WTC11 (cell line): ENCODE measurements at regions not wholly inside any gene's neighbourhood (a gene's known extent, or its start where the extent isn't known, plus 50 kb on each side); places are given as distances from the start of the nearest gene placed in this dataset.

Experiments
- ATAC-seq: fragments of 200-7000 bp; cut with Tn5 transposase; 2 replicates; pipeline ENCODE4 v1.10.0; 2021; ENCODE audit warnings: mild to moderate bottlenecking, moderate library complexity
- CTCF ChIA-PET: fragments of 300-600 bp; sonication (Branson Sonifier 250); formaldehyde crosslinking; loops from one replicate; lab custom pipeline; 2021; ENCODE audit warnings: antibody characterized with exemption; lab: Charles Lee
- POLR2A ChIA-PET: fragments of 350-600 bp; sonication (Branson Sonifier 250); formaldehyde crosslinking; loops from one replicate; lab custom pipeline; 2021; ENCODE audit warnings: antibody characterized with exemption; lab: Charles Lee
- DNase-seq: peaks from one replicate; pipeline ENCODE4 v3.0.0; 2021; ENCODE audit warnings: low spot score
- H3K27ac Mint-ChIP-seq: 2 replicates; pipeline ENCODE4 v1.8.0; 2021; ENCODE audit warnings: mixed read lengths
- H3K27me3 Mint-ChIP-seq: 2 replicates; pipeline ENCODE4 v1.8.0; 2021; ENCODE audit warnings: low read depth, mild to moderate bottlenecking, moderate library complexity, mixed read lengths
- H3K36me3 Mint-ChIP-seq: 2 replicates; pipeline ENCODE4 v1.8.0; 2021; ENCODE audit warnings: mixed read lengths
- H3K4me1 Mint-ChIP-seq: 2 replicates; pipeline ENCODE4 v1.8.0; 2022; ENCODE audit warnings: mixed read lengths
- H3K4me3 Mint-ChIP-seq: 2 replicates; pipeline ENCODE4 v1.8.0; 2021; ENCODE audit warnings: mild to moderate bottlenecking, moderate library complexity, mixed read lengths
- H3K9me3 Mint-ChIP-seq: 2 replicates; pipeline ENCODE4 v1.8.0; 2021; ENCODE audit warnings: mixed read lengths
- ATF2 ChIP-seq: sonication (generic); formaldehyde crosslinking; IDR thresholded peaks from 2 replicates; pipeline ENCODE4 v1.8.1; 2022; ENCODE audit warnings: low read depth, missing genetic modification reagents, borderline replicate concordance
- ATF6 ChIP-seq: sonication (generic); formaldehyde crosslinking; IDR thresholded peaks from 2 replicates; pipeline ENCODE4 v1.8.1; 2023; ENCODE audit warnings: mild to moderate bottlenecking, missing genetic modification reagents
- CDX4 ChIP-seq: fragments of 250-450 bp; sonication (Bioruptor Pico); IDR thresholded peaks from 2 replicates; pipeline ENCODE4 v1.9.0; 2021; ENCODE audit warnings: moderate library complexity, mild to moderate bottlenecking, inconsistent platforms, borderline replicate concordance
- CTCF ChIP-seq: fragments of 200-600 bp; IDR thresholded peaks from 2 replicates; pipeline ENCODE4 v1.8.0; 2022; ENCODE audit warnings: antibody characterized with exemption
- E2F4 ChIP-seq: sonication (generic); formaldehyde crosslinking; IDR thresholded peaks from 2 replicates; pipeline ENCODE4 v1.8.1; 2022; ENCODE audit warnings: low read depth, mild to moderate bottlenecking, moderate library complexity, missing genetic modification reagents, borderline replicate concordance
- E2F5 ChIP-seq: sonication (generic); formaldehyde crosslinking; IDR thresholded peaks from 2 replicates; pipeline ENCODE4 v1.8.1; 2022; ENCODE audit warnings: mild to moderate bottlenecking, moderate library complexity, missing genetic modification reagents
- GTF2I ChIP-seq: fragments of 250-450 bp; sonication (Bioruptor Pico); conservative IDR thresholded peaks from 2 replicates; pipeline ENCODE4 v1.4.0; 2021; ENCODE audit warnings: mild to moderate bottlenecking
- IRF2 ChIP-seq: sonication (generic); formaldehyde crosslinking; IDR thresholded peaks from 2 replicates; pipeline ENCODE4 v1.8.0; 2022; ENCODE audit warnings: low read depth, missing genetic modification reagents, borderline replicate concordance
- NFATC4 ChIP-seq: fragments of 250-450 bp; sonication (Bioruptor Pico); IDR thresholded peaks from 2 replicates; pipeline ENCODE4 v1.9.0; 2021; ENCODE audit warnings: mild to moderate bottlenecking
- NFE2L1 ChIP-seq: sonication (generic); formaldehyde crosslinking; IDR thresholded peaks from 2 replicates; pipeline ENCODE4 v1.8.1; 2023; ENCODE audit warnings: missing genetic modification reagents
- NR1H2 ChIP-seq: sonication (generic); formaldehyde crosslinking; IDR thresholded peaks from 2 replicates; pipeline ENCODE4 v1.9.0; 2021; ENCODE audit warnings: mild to moderate bottlenecking, moderate library complexity, missing genetic modification reagents
- NR2C2 ChIP-seq: sonication (generic); formaldehyde crosslinking; IDR thresholded peaks from 2 replicates; pipeline ENCODE4 v1.8.0; 2022; ENCODE audit warnings: mild to moderate bottlenecking, missing genetic modification reagents
- PRDM15 ChIP-seq: sonication (generic); formaldehyde crosslinking; IDR thresholded peaks from 2 replicates; pipeline ENCODE4 v1.8.0; 2022; ENCODE audit warnings: missing genetic modification reagents
- TEAD1 ChIP-seq: sonication (generic); formaldehyde crosslinking; IDR thresholded peaks from 2 replicates; pipeline ENCODE4 v1.8.0; 2022; ENCODE audit warnings: mild to moderate bottlenecking, missing genetic modification reagents
- TP53 ChIP-seq: sonication (generic); formaldehyde crosslinking; IDR thresholded peaks from 2 replicates; pipeline ENCODE4 v1.8.1; 2023; ENCODE audit warnings: mild to moderate bottlenecking, missing genetic modification reagents
- USF2 ChIP-seq: sonication (generic); formaldehyde crosslinking; IDR thresholded peaks from 2 replicates; pipeline ENCODE4 v1.8.1; 2023; ENCODE audit warnings: mild to moderate bottlenecking, missing genetic modification reagents, moderate library complexity
- ZNF121 ChIP-seq: sonication (generic); formaldehyde crosslinking; IDR thresholded peaks from 2 replicates; pipeline ENCODE4 v1.8.0; 2023; ENCODE audit warnings: missing genetic modification reagents
- ZNF416 ChIP-seq: fragments of 250-450 bp; sonication (Bioruptor Pico); IDR thresholded peaks from 2 replicates; pipeline ENCODE4 v1.9.0; 2021; ENCODE audit warnings: mild to moderate bottlenecking, inconsistent platforms
- ZSCAN18 ChIP-seq: fragments of 250-450 bp; sonication (Bioruptor Pico); IDR thresholded peaks from 2 replicates; pipeline ENCODE4 v2.1.2; 2022; ENCODE audit warnings: mild to moderate bottlenecking, moderate library complexity

GRCh38 chr1:200252531-200252930 is 157.3 kb downstream of the ZNF281 start (continued):
- no peak for TF ChIP-seq USF2 (CRISPR knock-in tag)
- no peak for TF ChIP-seq PRDM15 (CRISPR knock-in tag)
- no peak for TF ChIP-seq TP53 (CRISPR knock-in tag)
- no peak for TF ChIP-seq GTF2I
- no peak for TF ChIP-seq IRF2 (CRISPR knock-in tag)
- no peak for TF ChIP-seq ATF2 (CRISPR knock-in tag)
- TF ChIP-seq NR2C2 = no peak
- no peak for TF ChIP-seq ZNF121 (CRISPR knock-in tag)

GRCh38 chr1:200250469-200250868 is 159.4 kb downstream of the ZNF281 start:
- ATAC-seq (no peak), DNase-seq (no peak)
- H3K27me3 Mint-ChIP-seq = no peaks in the 10 kb centered on the region
- POLR2A ChIA-PET = no interaction called here
- CTCF ChIA-PET = interaction anchor here (0.6 to 0.9 kb wide), 2 partner anchors 12 to 259 kb away, joined by 4 read pairs; no protein-coding TSS in a partner anchor
- no peak overlapping the region for H3K27ac Mint-ChIP-seq
- no peak overlapping the region for H3K4me3 Mint-ChIP-seq
- TF ChIP-seq CTCF = no peak
- no peak for TF ChIP-seq E2F4 (CRISPR knock-in tag)
- no peak for TF ChIP-seq ZSCAN18 (CRISPR knock-in tag)
- no peak for TF ChIP-seq NR1H2 (CRISPR knock-in tag)
- TF ChIP-seq TEAD1 (CRISPR knock-in tag) = no peak
- no peak for TF ChIP-seq NFATC4 (CRISPR knock-in tag)
- no peak for TF ChIP-seq ATF6 (CRISPR knock-in tag)
- TF ChIP-seq E2F5 (CRISPR knock-in tag) = no peak
- no peak for TF ChIP-seq NFE2L1
- no peak for TF ChIP-seq ZNF416
- no peak for TF ChIP-seq CDX4 (CRISPR knock-in tag)
- TF ChIP-seq, all 79 proteins: peak for 0
- peaks cover 22% of the 10 kb centered on the region for H3K4me1 Mint-ChIP-seq
- H3K36me3 Mint-ChIP-seq = no peaks in the 10 kb centered on the region
- H3K9me3 Mint-ChIP-seq = no peaks in the 10 kb centered on the region
